RKO (cell line): ENCODE measurements at regions not wholly inside any gene's neighbourhood (a gene's known extent, or its start where the extent isn't known, plus 50 kb on each side); places are given as distances from the start of the nearest gene placed in this dataset.
A peak's percentile ranks its signal among the peaks of the same experiment; 100 is the strongest.

Experiments used
- DNase-seq: peaks from one replicate; pipeline ENCODE4 v3.0.0-alpha.2; 2016; ENCODE audit warnings: low spot score

DNA sequence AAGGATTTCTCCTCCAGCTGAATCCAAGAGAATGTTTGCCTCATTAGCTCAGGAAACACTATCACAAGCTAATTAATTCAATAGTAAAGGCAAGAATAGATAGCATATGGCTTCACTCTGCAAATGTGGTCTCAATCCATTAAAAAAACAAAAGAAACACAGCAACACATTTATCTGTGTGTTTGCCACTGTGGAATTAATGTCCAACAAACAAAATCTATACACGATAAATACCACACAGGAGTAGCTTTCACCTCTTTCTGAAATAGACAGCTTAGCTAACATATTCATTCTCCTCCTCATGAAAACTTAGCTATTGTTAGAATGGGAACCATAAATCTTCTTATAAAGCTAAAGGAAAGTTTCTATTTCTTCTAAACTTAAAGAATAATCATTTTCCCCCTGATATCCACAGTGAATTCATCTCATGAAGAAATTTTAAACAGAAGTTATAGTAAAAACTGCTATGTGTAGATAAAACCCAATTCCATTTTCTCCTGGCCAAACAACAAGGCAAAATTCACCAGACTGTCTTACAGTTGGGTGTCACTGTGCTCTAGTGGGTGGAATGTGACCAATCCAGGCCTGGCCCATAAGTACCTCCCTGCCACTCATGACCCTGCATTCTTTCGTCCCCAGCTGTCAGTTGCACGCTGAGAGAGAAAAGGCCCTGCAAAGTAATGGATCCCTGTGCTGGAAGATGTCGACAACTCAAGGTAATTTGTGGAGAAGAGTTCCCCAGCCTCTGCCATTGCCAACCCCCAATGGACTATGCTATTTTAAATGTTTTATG lies 92.9 kb upstream of the NRSN1 start:
- no peak for DNase-seq

DNA sequence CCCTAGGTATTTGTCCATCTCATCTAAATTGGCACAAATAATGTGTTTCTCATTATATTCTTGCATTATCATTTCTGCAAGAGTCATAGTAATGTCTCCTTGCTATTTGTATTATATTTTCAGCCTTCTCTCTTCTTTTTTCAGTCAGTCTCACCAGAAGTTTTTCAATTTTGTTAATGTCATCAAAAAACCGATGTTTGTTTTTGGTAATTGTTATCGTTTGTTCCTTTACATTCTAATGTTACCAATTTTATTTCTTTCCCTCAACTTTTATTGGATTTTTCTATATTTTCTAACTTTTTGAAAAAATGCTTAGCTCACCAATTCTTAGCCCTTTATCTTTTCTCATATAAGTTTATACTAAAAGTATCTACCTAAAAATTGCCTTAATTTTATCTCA lies 82.2 kb upstream of the NRSN1 start:
- DNase-seq = no peak

DNA sequence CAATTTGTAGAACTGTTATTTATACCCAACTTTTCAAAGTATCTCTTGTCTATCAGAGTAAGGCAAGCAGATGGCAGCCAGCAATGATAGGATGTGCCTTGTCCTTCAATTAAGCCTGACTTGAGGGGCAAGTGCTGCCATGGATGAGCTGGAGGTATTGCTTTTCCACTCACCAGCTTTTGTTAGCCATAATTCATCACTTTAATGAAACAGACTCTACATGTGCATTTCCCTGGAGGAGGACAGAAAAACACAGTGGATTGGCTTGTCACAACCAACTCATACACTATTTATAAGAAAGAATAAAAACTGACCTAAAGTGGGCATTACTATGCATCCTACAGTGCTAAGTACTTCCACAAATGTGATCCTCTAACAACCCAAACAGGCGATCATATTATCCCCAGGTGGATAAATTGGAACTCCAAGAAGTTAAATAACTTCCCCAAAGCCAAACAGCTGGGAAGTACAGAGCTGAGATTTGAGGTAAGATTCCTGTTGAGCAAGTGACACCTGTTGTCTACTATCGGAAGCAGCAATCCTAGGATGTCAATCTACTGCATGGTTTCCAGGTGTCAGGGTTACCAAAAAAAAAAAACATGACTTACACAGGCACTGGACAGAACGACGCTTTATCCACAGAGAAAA lies 73.9 kb upstream of the NRSN1 start:
- DNase-seq = no peak

DNA sequence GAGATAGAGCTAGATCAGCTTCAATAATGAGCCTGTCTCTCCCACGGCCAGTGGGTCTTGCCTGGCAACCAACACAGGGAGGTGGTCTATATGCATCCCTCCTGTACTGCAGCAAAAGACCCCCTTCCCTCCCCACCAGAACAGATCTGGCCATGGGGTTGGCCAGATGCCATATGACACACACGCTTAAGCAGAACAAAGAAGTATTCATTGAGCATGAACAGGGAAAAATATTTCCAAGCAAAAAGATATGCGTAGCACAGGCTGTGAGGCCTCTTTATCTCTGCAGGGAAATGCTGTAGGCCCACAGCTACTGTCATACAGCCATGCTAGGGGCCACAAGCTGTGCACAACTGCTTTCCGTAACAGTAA lies 73.4 kb upstream of the NRSN1 start:
- no peak for DNase-seq

DNA sequence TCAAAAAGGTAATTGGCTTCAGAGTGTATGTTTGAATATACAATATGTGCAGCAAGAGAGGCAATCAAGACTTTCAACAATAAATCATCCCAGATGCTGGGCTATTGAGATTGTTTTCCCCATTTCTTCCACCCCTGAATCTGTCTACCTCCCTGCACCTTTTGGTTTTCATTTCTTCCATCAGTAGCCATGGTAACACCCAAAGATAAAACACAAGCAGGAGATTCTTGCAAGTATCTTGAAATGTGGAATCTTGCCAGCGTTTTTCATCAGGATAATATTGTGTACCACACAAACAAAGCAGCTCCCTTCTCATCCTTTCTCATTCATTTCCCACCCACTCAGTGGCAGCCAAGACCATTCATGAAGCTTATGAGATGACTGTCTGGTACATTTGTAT lies 73.0 kb upstream of the NRSN1 start:
- no peak for DNase-seq

DNA sequence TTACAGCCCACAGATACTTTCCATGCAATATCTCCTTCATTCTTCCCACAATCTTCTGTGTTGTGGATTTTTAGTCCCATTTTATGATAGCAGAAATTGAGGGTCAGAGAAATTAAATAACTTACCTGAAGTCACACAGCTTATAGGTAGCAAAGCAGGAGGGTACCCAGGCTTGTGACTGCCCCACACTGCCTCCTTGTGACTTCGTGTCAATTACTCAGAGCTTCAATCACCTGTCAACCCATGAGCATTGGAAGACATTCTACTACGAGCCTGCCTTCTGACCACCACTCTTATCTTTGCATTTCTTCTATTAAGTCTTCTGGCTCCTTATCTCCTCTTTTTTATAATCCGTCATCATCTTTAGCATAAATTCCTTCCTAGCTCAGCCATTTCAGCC lies 71.6 kb upstream of the NRSN1 start:
- DNase-seq = no peak

DNA sequence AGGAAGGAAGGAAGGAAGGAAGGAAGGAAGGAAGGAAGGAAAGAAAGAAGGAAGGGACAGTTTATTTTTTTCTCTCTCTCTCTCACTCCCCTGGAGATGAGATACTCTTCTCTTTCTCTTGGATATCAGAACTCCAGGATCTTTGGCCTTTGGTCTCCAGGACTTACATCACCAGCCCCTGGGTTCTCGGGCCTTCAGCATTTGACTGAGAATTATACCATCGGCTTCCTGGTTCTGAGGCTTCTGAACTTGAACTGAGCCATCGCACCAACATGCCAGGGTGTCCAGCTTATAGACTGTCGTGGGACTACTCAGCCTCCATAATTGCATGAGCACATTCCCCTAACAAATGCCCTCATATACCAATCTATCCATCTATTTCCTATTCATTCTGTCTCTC lies 69.4 kb upstream of the NRSN1 start:
- no peak for DNase-seq

DNA sequence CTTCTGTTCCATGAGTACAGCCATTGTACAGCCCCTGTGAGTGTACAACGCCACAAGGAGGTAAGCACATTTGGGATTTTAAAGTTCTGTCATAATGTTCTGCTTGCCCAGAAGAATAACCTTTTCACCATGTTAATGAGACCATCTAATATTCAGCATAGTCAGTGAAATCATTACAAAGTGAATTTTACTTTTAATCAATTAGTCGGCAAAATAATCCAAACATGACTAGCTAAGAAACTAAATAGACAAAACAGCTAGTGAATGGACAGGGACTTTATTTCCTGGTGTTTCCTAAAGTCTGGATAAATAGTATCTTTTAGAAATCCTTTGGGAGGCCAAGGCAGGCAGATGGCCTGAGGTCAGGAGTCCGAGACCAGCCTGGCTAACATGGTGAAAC lies 69.0 kb upstream of the NRSN1 start:
- no peak for DNase-seq

DNA sequence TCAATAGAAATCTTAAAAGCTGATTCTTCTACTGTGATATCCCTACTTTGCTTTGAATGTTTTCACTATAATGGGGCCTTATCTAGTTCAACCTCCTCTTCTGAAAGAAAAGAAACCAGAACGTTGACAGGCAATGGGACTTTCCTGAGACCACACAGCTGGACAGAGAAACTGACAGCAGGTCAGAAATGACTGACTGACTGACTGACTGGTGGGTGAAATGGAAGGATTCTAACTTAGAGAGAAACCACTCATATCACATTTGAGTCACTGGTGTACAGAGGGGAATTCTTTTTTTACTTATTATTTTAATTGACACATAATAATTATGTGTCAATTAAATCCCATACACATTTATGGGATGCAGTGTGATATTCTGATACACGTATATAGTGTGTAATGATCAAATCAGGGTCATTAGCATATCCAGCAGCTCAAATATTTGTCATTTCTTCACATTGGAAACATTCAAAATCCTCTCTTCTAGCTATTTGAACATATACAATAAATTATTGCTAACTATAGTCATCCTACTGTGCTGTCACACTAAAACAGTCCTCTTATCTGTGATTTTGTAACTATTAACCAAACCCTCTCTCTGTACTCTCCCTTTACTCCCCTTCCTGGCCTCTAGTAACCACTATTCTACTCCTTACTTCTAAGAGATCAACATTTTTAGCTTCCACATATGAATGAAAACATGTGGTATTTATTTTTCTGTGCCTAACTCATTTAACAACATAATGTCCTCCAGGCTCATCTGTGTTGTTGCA lies 64.8 kb upstream of the NRSN1 start:
- DNase-seq = no peak

DNA sequence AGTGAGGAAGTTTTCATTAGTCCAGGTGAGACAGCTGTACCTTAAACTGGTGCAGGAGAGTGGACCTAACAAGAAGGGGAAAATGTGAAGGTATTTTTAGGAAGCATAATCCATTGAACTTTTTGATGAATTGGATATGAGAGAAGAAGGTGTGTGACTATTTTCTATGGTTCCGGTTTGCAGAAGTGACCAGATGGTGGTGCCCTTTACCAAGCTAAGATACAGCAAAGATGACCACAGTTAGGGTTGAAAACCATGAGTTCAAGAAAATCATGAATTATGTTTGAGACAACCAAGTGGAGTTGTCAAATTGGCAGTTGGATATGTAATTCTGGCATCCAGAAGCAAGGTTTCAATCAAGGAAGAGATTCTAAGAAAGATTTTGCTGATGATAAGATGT lies 61.9 kb upstream of the NRSN1 start:
- peak; percentile 49 for DNase-seq

DNA sequence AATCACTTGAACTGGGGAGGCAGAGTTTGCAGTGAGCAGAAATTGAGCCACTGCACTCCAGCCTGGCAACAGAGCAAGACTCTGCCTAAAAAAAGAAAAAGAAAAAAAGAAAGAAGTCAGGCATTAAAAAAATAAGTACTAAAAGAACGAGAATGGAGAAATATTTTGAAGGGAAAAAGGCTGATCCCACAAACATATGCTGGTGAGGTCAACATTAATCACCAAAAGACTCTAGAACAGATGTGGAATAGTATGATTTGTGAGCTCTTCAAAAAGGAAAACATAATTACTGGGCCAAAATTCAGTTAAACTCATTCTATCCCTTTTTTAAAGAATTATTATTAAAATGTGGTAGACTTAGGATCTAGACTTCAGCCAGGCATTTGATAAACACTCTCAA lies 61.2 kb upstream of the NRSN1 start:
- DNase-seq = no peak

DNA sequence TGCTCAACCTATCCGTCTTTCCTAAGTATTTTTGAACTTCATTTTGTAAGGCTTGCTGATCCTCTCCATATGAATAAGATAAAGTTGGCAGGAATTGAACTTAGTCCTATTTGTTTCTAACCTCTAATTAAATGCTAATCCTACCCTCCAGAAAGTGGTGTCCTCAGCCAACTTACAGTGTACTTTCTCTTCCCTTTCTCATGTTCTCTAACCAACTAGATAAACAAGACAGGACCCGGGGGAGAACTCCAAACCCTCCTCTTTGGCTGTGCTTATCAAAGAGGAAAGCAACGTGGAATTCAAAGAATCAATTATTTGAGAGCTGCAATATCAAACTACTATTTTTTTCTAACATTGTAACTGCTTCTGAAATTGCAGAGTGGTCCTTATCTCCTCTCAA lies 56.5 kb upstream of the NRSN1 start:
- no peak for DNase-seq

DNA sequence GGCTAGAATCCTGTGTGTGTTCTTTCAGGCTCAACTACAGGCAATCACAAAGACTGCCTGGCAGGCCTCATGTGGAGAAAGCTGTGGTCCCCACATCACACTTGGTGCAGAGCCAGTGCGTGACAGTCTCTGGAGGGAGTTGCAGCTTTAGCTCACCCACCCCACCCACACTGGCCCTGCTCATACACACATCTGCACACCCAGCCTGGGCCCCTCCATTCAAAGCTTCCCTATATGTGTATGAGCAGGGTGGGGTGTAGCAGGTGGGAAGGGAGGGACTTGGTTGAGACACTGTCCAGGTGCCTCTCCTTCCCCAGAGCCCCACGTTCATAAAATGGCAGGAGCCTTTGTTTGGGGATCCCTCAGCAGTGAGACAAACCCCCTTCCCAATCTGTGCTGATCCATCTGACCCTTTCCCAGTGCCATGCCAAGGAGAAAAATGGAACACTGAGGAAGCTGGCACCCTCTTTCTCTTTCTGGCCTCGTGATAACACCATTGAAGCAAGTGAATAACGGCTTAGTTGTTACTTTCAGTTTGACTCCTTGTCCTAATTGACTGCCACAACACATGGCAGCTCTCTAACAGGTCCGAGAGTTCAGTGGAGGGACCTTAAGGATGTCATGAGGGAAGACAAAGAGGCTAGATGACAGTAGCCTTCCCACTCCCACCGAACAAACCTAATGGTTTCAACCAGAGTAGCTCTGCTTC lies 53.8 kb upstream of the NRSN1 start:
- DNase-seq = no peak

DNA sequence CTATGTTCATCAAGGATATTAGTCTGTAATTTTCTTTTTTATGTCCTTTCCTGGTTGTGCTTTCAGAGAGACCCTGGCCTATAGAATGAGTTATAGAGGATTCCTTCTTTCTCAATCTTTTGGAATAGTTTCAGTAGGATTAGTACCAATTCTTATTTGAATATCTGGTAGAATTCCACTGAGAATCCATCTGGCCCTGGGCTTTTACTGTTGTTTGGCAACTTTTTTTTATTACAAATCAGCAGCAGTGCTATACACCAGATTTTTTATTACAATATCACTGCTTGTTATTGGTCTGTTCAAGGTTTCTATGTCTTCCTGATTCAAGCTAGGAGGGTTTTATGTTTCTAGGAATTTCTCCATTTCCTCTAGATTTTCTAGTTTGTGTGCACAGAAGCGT lies 50.0 kb upstream of the NRSN1 start:
- DNase-seq = no peak
